ENCODE measurements at regions not wholly inside any gene's neighbourhood (a gene's known extent, or its start where the extent isn't known, plus 50 kb on each side); places are given as distances from the start of the nearest gene placed in this dataset.

DNA sequence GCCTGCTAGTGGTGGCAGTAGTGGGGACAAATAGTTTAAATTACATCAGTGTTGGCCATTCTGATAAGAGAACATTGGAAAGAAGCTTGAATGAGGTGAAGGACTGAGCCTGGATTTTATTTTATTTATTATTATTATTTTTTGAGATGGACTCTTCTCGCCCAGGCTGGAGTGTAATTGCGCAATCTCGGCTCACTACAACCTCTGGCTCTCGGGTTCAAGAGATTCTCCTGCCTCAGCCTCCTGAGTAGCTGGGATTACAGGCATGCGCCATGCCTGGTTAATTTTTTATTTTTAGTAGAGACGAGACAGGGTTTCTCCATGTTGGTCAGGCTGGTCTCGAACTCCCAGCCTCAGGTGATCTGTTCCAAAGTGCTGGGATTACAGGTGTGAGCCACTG is 739.4 kb downstream of the AACS start:
- DNase-seq (ENCODE audit: low read depth in 1 of 2, low spot score in 2 of 2): no peak
- H3K23me2 ChIP-seq (ENCODE audit: low read depth, low read length): no peaks in the 10 kb centered on the region
- H3K4me3 ChIP-seq (ENCODE audit: extremely low read depth in 1 of 4, insufficient read depth in 2 of 4, low read depth in 3 of 4, low read length in 4 of 4): no peak overlapping the region
- ChIA-PET POLR2A (ENCODE audit: partially characterized antibody) (interaction anchor here (0.6 kb wide), 1 partner anchor 76 kb away, joined by 3 read pairs; no protein-coding TSS in a partner anchor), CTCF (ENCODE audit: partially characterized antibody) (no interaction called here)
- H3K23ac ChIP-seq (ENCODE audit: insufficient read length): no peak overlapping the region
- no peak overlapping the region for H3K4me2 ChIP-seq (ENCODE audit: insufficient read depth in 1 of 2, low read depth in 2 of 2, low read length in 2 of 2)
- H4K91ac ChIP-seq (replicated peaks; ENCODE audit: insufficient read length, low read length): no peak overlapping the region
- no peaks in the 10 kb centered on the region; a peak in 1 of 4 replicates for H3K9me3 ChIP-seq (ENCODE audit: insufficient read depth in 2 of 2, low read depth in 1 of 2, low read length in 1 of 2)
- H3K9ac ChIP-seq (replicated peaks in 1 of 4; ENCODE audit: extremely low read depth in 1 of 4, low read depth in 3 of 4, low read length in 3 of 4): no peak overlapping the region
- no peak overlapping the region for H3K4ac ChIP-seq (replicated peaks; ENCODE audit: insufficient read length, low read depth, low read length)
- no peaks in the 10 kb centered on the region for H3K79me1 ChIP-seq (ENCODE audit: low read depth, low read length)
- no peaks in the 10 kb centered on the region for H3K27me3 ChIP-seq (replicated peaks in 1 of 4; ENCODE audit: control insufficient read depth in 3 of 4, extremely low read depth in 1 of 4, insufficient read depth in 3 of 4, low read length in 3 of 4)
- H3K4me1 ChIP-seq (replicated peaks in 1 of 4; ENCODE audit: control insufficient read depth in 3 of 4, insufficient read depth in 4 of 4, low read length in 3 of 4): no peaks in the 10 kb centered on the region
- no peak for FAIRE-seq
- H4K20me1 ChIP-seq (replicated peaks in 1 of 2; ENCODE audit: control insufficient read depth in 1 of 2, insufficient read depth in 2 of 2, low read length in 2 of 2): no peaks in the 10 kb centered on the region
- H3K18ac ChIP-seq (ENCODE audit: extremely low read depth, low read length): no peak overlapping the region
- H2BK12ac ChIP-seq (ENCODE audit: low read depth, low read length): no peak overlapping the region
- H2AFZ ChIP-seq (ENCODE audit: low read length): no peak overlapping the region
- no peak overlapping the region for H4K8ac ChIP-seq (ENCODE audit: extremely low read depth, insufficient read depth, low read length)
- WGBS, 2 experiments (ENCODE audit: extremely low coverage in 1 of 2, insufficient coverage in 1 of 2, insufficient read length in 1 of 2, insufficient replicate concordance in 2 of 2, low coverage in 1 of 2, low lambda C conversion rate in 2 of 2, missing lambda C conversion rate in 1 of 2): 84% methylated on average over 7 of the region's 7 CpGs; no CpG with 5 or more reads in 1 of the 2 experiments
- no peak overlapping the region for H2AK5ac ChIP-seq (ENCODE audit: low read depth, low read length)
- no peak overlapping the region for H2BK15ac ChIP-seq (ENCODE audit: low read length)
- no peaks in the 10 kb centered on the region for H3K79me2 ChIP-seq (ENCODE audit: control insufficient read depth in 1 of 2, insufficient read depth in 2 of 2, low read length in 2 of 2)
- no peak overlapping the region for H3K27ac ChIP-seq (ENCODE audit: low read depth, low read length)
- no peak for TF ChIP-seq JUND (IDR thresholded peaks at IDR 0.05; ENCODE audit: low read length)
- no peak for TF ChIP-seq SAP30 (IDR thresholded peaks at IDR 0.05; ENCODE audit: insufficient read depth, insufficient replicate concordance, low read length)
- TF ChIP-seq EP300 (IDR thresholded peaks at IDR 0.05; ENCODE audit: borderline replicate concordance in 1 of 2, low read depth in 2 of 2, low read length in 2 of 2): no peak
- no peak for TF ChIP-seq CHD2 (IDR thresholded peaks at IDR 0.05; ENCODE audit: low read length)
- no peak for TF ChIP-seq GTF2F1 (IDR thresholded peaks at IDR 0.05; ENCODE audit: borderline replicate concordance, low read depth, low read length)
- no peak for TF ChIP-seq BACH1 (IDR thresholded peaks at IDR 0.05; ENCODE audit: low read length)
- TF ChIP-seq GABPA (IDR thresholded peaks at IDR 0.05; ENCODE audit: borderline replicate concordance, insufficient read depth, low read length): no peak
- peak; percentile 81; the same call in 1 of the 2 replicates for TF ChIP-seq CEBPB (IDR thresholded peaks at IDR 0.05; ENCODE audit: low read depth, low read length)
- no peak overlapping the region for H4K5ac ChIP-seq (ENCODE audit: insufficient read length, low read depth, low read length)
- no peak overlapping the region for H2BK120ac ChIP-seq (replicated peaks; ENCODE audit: low read depth, low read length)
- H2BK5ac ChIP-seq (ENCODE audit: low read depth, low read length): no peak overlapping the region
- no peak overlapping the region for H3K14ac ChIP-seq (ENCODE audit: insufficient read length)
- no peak overlapping the region for H2BK20ac ChIP-seq (ENCODE audit: low read length)
- no peaks in the 10 kb centered on the region for H3K36me3 ChIP-seq (ENCODE audit: control insufficient read depth in 2 of 4, insufficient read depth in 4 of 4, low read length in 3 of 4)
- no peak overlapping the region for H3K56ac ChIP-seq (replicated peaks; ENCODE audit: insufficient read length, low read depth, low read length)
